ENCODE measurements at regions not wholly inside any gene's neighbourhood (a gene's known extent, or its start where the extent isn't known, plus 50 kb on each side); places are given as distances from the start of the nearest gene placed in this dataset.

GRCh38 chr22:27684901-27685300 is 116.7 kb downstream of the MN1 start:
- no peak for TF ChIP-seq CTCF (IDR thresholded peaks at IDR 0.05; ENCODE audit: insufficient read depth, low read length, poor library complexity, severe bottlenecking)
- Histone ChIP-seq H3K27me3 (replicated peaks; ENCODE audit: control insufficient read depth, insufficient read depth, low read length) (no peaks in the 10 kb centered on the region), H3K36me3 (ENCODE audit: control insufficient read depth, insufficient read depth, low read length) (no peaks in the 10 kb centered on the region), H3K4me3 (replicated peaks; ENCODE audit: low read depth, low read length) (no peak overlapping the region)
- DNase-seq (ENCODE audit: extremely low read depth, insufficient read length) = no peak

- no peak for TF ChIP-seq CTCF (IDR thresholded peaks at IDR 0.05; ENCODE audit: insufficient read depth, low read length, poor library complexity, severe bottlenecking)
- H3K4me3 ChIP-seq (replicated peaks; ENCODE audit: low read depth, low read length) = no peak overlapping the region
- H3K27me3 ChIP-seq (replicated peaks; ENCODE audit: control insufficient read depth, insufficient read depth, low read length) = no peaks in the 10 kb centered on the region
- no peak for DNase-seq (ENCODE audit: extremely low read depth, insufficient read length)
- H3K36me3 ChIP-seq (ENCODE audit: control insufficient read depth, insufficient read depth, low read length) = no peaks in the 10 kb centered on the region
These were observed 116.0 kb downstream of the MN1 start for GRCh38 chr22:27685515-27685914.

- no peak for TF ChIP-seq CTCF (IDR thresholded peaks at IDR 0.05; ENCODE audit: insufficient read depth, low read length, poor library complexity, severe bottlenecking)
- Histone ChIP-seq H3K4me3 (replicated peaks; ENCODE audit: low read depth, low read length) (no peak overlapping the region), H3K27me3 (replicated peaks; ENCODE audit: control insufficient read depth, insufficient read depth, low read length) (no peaks in the 10 kb centered on the region), H3K36me3 (ENCODE audit: control insufficient read depth, insufficient read depth, low read length) (no peaks in the 10 kb centered on the region)
- no peak for DNase-seq (ENCODE audit: extremely low read depth, insufficient read length)
These were observed 115.6 kb downstream of the MN1 start for GRCh38 chr22:27685970-27686369.

- no peaks in the 10 kb centered on the region for H3K27me3 ChIP-seq (replicated peaks; ENCODE audit: control insufficient read depth, insufficient read depth, low read length)
- TF ChIP-seq CTCF (IDR thresholded peaks at IDR 0.05; ENCODE audit: insufficient read depth, low read length, poor library complexity, severe bottlenecking) = no peak
- no peak overlapping the region for H3K4me3 ChIP-seq (replicated peaks; ENCODE audit: low read depth, low read length)
- DNase-seq (ENCODE audit: extremely low read depth, insufficient read length) = no peak
- no peaks in the 10 kb centered on the region for H3K36me3 ChIP-seq (ENCODE audit: control insufficient read depth, insufficient read depth, low read length)
These were observed 115.0 kb downstream of the MN1 start for GRCh38 chr22:27686534-27686933.

GRCh38 chr22:27687984-27688545 is 113.5 kb downstream of the MN1 start:
- Histone ChIP-seq H3K4me3 (replicated peaks; ENCODE audit: low read depth, low read length) (no peak overlapping the region), H3K27me3 (replicated peaks; ENCODE audit: control insufficient read depth, insufficient read depth, low read length) (no peaks in the 10 kb centered on the region), H3K36me3 (ENCODE audit: control insufficient read depth, insufficient read depth, low read length) (no peaks in the 10 kb centered on the region)
- DNase-seq (ENCODE audit: extremely low read depth, insufficient read length) = no peak
- TF ChIP-seq CTCF (IDR thresholded peaks at IDR 0.05; ENCODE audit: insufficient read depth, low read length, poor library complexity, severe bottlenecking) = no peak

- no peaks in the 10 kb centered on the region for H3K27me3 ChIP-seq (replicated peaks; ENCODE audit: control insufficient read depth, insufficient read depth, low read length)
- no peak for TF ChIP-seq CTCF (IDR thresholded peaks at IDR 0.05; ENCODE audit: insufficient read depth, low read length, poor library complexity, severe bottlenecking)
- no peak for DNase-seq (ENCODE audit: extremely low read depth, insufficient read length)
- H3K4me3 ChIP-seq (replicated peaks; ENCODE audit: low read depth, low read length) = no peak overlapping the region
- no peaks in the 10 kb centered on the region for H3K36me3 ChIP-seq (ENCODE audit: control insufficient read depth, insufficient read depth, low read length)
These were observed 111.9 kb downstream of the MN1 start for GRCh38 chr22:27689664-27690063.

Data from GM06990 (cell line).